ENCODE measurements at regions not wholly inside any gene's neighbourhood (a gene's known extent, or its start where the extent isn't known, plus 50 kb on each side); places are given as distances from the start of the nearest gene placed in this dataset.

- TF ChIP-seq CTCF (IDR thresholded peaks at IDR 0.05; ENCODE audit: low read depth, low read length, missing control alignments), result no peak
- no peak for DNase-seq (ENCODE audit: low read depth)
These were observed 212.5 kb downstream of the SCG2 start for GRCh38 chr2:223389624-223390023.

GRCh38 chr2:223396993-223397392, 205.2 kb downstream of the SCG2 start:
- no peak for TF ChIP-seq CTCF (IDR thresholded peaks at IDR 0.05; ENCODE audit: low read depth, low read length, missing control alignments)
- no peak for DNase-seq (ENCODE audit: low read depth)
- in situ Hi-C loops (cut with HindIII; ENCODE audit: low sequenced_read_pairs), result no loop called here
- no peak overlapping the region for H3K4me3 ChIP-seq (ENCODE audit: low read depth, low read length)

More at GRCh38 chr2:223389624-223390023, 212.5 kb downstream of the SCG2 start:
- in situ Hi-C loops (cut with HindIII; ENCODE audit: low sequenced_read_pairs), result no loop called here
- no peak overlapping the region for H3K4me3 ChIP-seq (ENCODE audit: low read depth, low read length)

- in situ Hi-C loops (cut with HindIII; ENCODE audit: low sequenced_read_pairs), result no loop called here
These were observed 202.7 kb downstream of the SCG2 start for GRCh38 chr2:223399357-223399957.

GRCh38 chr2:223404616-223405015, 197.5 kb downstream of the SCG2 start:
- H3K4me3 ChIP-seq (ENCODE audit: low read depth, low read length), result no peak overlapping the region
- no peak for TF ChIP-seq CTCF (IDR thresholded peaks at IDR 0.05; ENCODE audit: low read depth, low read length, missing control alignments)
- in situ Hi-C loops (cut with HindIII; ENCODE audit: low sequenced_read_pairs), result no loop called here
- no peak for DNase-seq (ENCODE audit: low read depth)

More at GRCh38 chr2:223399357-223399957, 202.7 kb downstream of the SCG2 start:
- TF ChIP-seq CTCF (IDR thresholded peaks at IDR 0.05; ENCODE audit: low read depth, low read length, missing control alignments), result no peak
- DNase-seq (ENCODE audit: low read depth), result no peak
- no peak overlapping the region for H3K4me3 ChIP-seq (ENCODE audit: low read depth, low read length)

- no peak overlapping the region for H3K4me3 ChIP-seq (ENCODE audit: low read depth, low read length)
- in situ Hi-C loops (cut with HindIII; ENCODE audit: low sequenced_read_pairs), result no loop called here
- TF ChIP-seq CTCF (IDR thresholded peaks at IDR 0.05; ENCODE audit: low read depth, low read length, missing control alignments), result no peak
- peak; percentile 93 for DNase-seq (ENCODE audit: low read depth)
These were observed 187.5 kb downstream of the SCG2 start for GRCh38 chr2:223414646-223415045.

- DNase-seq (ENCODE audit: low read depth), result no peak
- no peak overlapping the region for H3K4me3 ChIP-seq (ENCODE audit: low read depth, low read length)
- in situ Hi-C loops (cut with HindIII; ENCODE audit: low sequenced_read_pairs), result no loop called here
- no peak for TF ChIP-seq CTCF (IDR thresholded peaks at IDR 0.05; ENCODE audit: low read depth, low read length, missing control alignments)
These were observed 187.1 kb downstream of the SCG2 start for GRCh38 chr2:223415071-223415470.

All from astrocyte of the cerebellum (primary cell).